Psoas muscle (tissue), 7 donors: ENCODE measurements at regions not wholly inside any gene's neighbourhood (a gene's known extent, or its start where the extent isn't known, plus 50 kb on each side); places are given as distances from the start of the nearest gene placed in this dataset.

Experiments used
- ATAC-seq, 4 donors: fragments of 200-7000 bp; cut with Tn5 transposase; one replicate each; pipeline ENCODE4 v1.9.1; 2020; ENCODE audit warnings: moderate library complexity in 3 of 4, mild to moderate bottlenecking in 2 of 4
- DNase-seq, 2 donors: peaks; one replicate each; pipeline ENCODE4 v3.0.0-alpha.2; 2020
- H3K27ac ChIP-seq: fragments of 200-600 bp; one replicate; pipeline ENCODE4 v1.8.0; 2022
- H3K27me3 ChIP-seq, 3 donors: fragments of 200-600 bp in 1 of 3; one replicate each; pipeline versions ENCODE4 v1.6.1 to v1.8.0; 2013 to 2022; ENCODE audit warnings: low read length in 2 of 3, mild to moderate bottlenecking in 2 of 3, moderate library complexity in 1 of 3; ENCODE audit not compliant: insufficient read depth in 3 of 3
- H3K36me3 ChIP-seq, 2 donors: fragments of 200-600 bp in 1 of 2; one replicate each; pipeline versions ENCODE4 v1.6.1 to v1.8.0; 2013 to 2022; ENCODE audit warnings: low read depth in 1 of 2, mild to moderate bottlenecking in 1 of 2, moderate library complexity in 1 of 2; ENCODE audit not compliant: insufficient read depth in 1 of 2
- H3K4me1 ChIP-seq: fragments of 200-600 bp; one replicate; pipeline ENCODE4 v1.8.0; 2022
- H3K4me3 ChIP-seq: fragments of 200-600 bp; one replicate; pipeline ENCODE4 v1.8.0; 2022; ENCODE audit warnings: mild to moderate bottlenecking
- H3K9me3 ChIP-seq: fragments of 200-600 bp; one replicate; pipeline ENCODE4 v1.8.0; 2022
- CTCF ChIP-seq: fragments of 200-600 bp; IDR thresholded peaks from one replicate; pipeline ENCODE4 v1.8.0; 2022; ENCODE audit warnings: antibody characterized with exemption
- WGBS, 3 donors: extraction: QIAGEN DNeasy Blood & Tissue Kit; methylation state at CpG; one replicate each; pipeline versions ENCODE4 v1.1.6 to v1.1.7; 2013; 5-methylcytosine and 5-hydroxymethylcytosine counted together
- intact Hi-C, 2 donors: fragments of 100-400 bp; cut with DNase I; formaldehyde crosslinking; loops; one replicate each; pipeline versions ENCODE4 v1.11.0 to v1.14.2; 2022
- donor health status: healthy with polysubstance abuse.
- donor health status: DM: no; HTN: no; CAD: no; lungs with moderate emphysema.
- donor health status: Bipolar disorder and iron deficiency.
- donor health status: healthy.
- donor health status: DM: yes; HTN: yes; CAD: no.
- donor health status: DM: no; HTN: no; CAD: no.
- donor health status: DM: yes; HTN: yes; CAD: no.

- DNase-seq (no peak), ATAC-seq (no peak)
- no peak overlapping the region for H3K4me3 ChIP-seq
- intact Hi-C loops: no loop called here
- no peaks in the 10 kb centered on the region for H3K9me3 ChIP-seq
- H3K36me3 ChIP-seq: no peaks in the 10 kb centered on the region
- H3K27ac ChIP-seq: no peak overlapping the region
- no peaks in the 10 kb centered on the region for H3K27me3 ChIP-seq
- no peaks in the 10 kb centered on the region for H3K4me1 ChIP-seq
- no peak for TF ChIP-seq CTCF
Observed at GRCh38 chr5:126309860-126310259, 113.3 kb upstream of the GRAMD2B start.

GRCh38 chr5:126311766-126312165 lies 111.4 kb upstream of the GRAMD2B start:
- no peaks in the 10 kb centered on the region for H3K9me3 ChIP-seq
- H3K4me3 ChIP-seq: no peak overlapping the region
- H3K27ac ChIP-seq: no peak overlapping the region
- no peaks in the 10 kb centered on the region for H3K4me1 ChIP-seq
- TF ChIP-seq CTCF: no peak
- intact Hi-C loops: no loop called here
- DNase-seq: no peak
- WGBS, 3 donors: 71 to 75% (median 75%) methylated on average over 2 of the region's 2 CpGs
- H3K36me3 ChIP-seq: no peaks in the 10 kb centered on the region
- no peak for ATAC-seq
- no peaks in the 10 kb centered on the region for H3K27me3 ChIP-seq

GRCh38 chr5:126315341-126315740 lies 107.9 kb upstream of the GRAMD2B start:
- H3K27ac ChIP-seq: no peak overlapping the region
- intact Hi-C loops: no loop called here
- H3K9me3 ChIP-seq: no peaks in the 10 kb centered on the region
- no peak for TF ChIP-seq CTCF
- no peaks in the 10 kb centered on the region for H3K27me3 ChIP-seq
- DNase-seq: no peak
- H3K36me3 ChIP-seq: no peaks in the 10 kb centered on the region
- H3K4me1 ChIP-seq: no peaks in the 10 kb centered on the region
- H3K4me3 ChIP-seq: no peak overlapping the region
- 65 to 79% (median 68%) methylated on average over 3 of the region's 3 CpGs for WGBS, 3 donors
- ATAC-seq: no peak

GRCh38 chr5:126332326-126332725 lies 90.9 kb upstream of the GRAMD2B start:
- intact Hi-C loops: no loop called here
- Histone ChIP-seq H3K4me3 (no peak overlapping the region), H3K27ac (no peak overlapping the region), H3K36me3 (no peaks in the 10 kb centered on the region), H3K27me3 (no peaks in the 10 kb centered on the region), H3K9me3 (no peaks in the 10 kb centered on the region), H3K4me1 (no peaks in the 10 kb centered on the region)
- WGBS, 3 donors: 94 to 96% (median 95%) methylated on average over 1 of the region's 1 CpG
- no peak for ATAC-seq
- TF ChIP-seq CTCF: no peak
- no peak for DNase-seq

- TF ChIP-seq CTCF: no peak
- WGBS, 3 donors: 36 to 41% (median 38%) methylated on average over 7 of the region's 7 CpGs
- Histone ChIP-seq H3K4me3 (no peak overlapping the region), H3K27me3 (no peaks in the 10 kb centered on the region), H3K4me1 (no peaks in the 10 kb centered on the region), H3K27ac (no peak overlapping the region), H3K36me3 (no peaks in the 10 kb centered on the region), H3K9me3 (no peaks in the 10 kb centered on the region)
- DNase-seq (no peak), ATAC-seq (no peak)
- intact Hi-C loops: loop anchor here in 1 of 2 donors (5.0 kb wide), 1 partner anchor 203 kb away; no protein-coding TSS in a partner anchor
Observed at GRCh38 chr5:126334760-126335159, 88.4 kb upstream of the GRAMD2B start.
